Ascending aorta (tissue), 2 donors: ENCODE measurements at regions not wholly inside any gene's neighbourhood (a gene's known extent, or its start where the extent isn't known, plus 50 kb on each side); places are given as distances from the start of the nearest gene placed in this dataset.

Source experiments
- DNase-seq, 2 donors: peaks; one replicate each; pipeline ENCODE4 v3.0.0-alpha.2; 2019; ENCODE audit warnings: low spot score in 2 of 2
- H3K27ac ChIP-seq, 2 donors: fragments of 200-600 bp; sonication (generic); one replicate each; pipeline ENCODE4 v1.5.1; 2016 to 2017; ENCODE audit warnings: mild to moderate bottlenecking in 1 of 2
- H3K27me3 ChIP-seq: fragments of 200-600 bp; sonication (generic); one replicate; pipeline ENCODE4 v1.5.1; 2017
- H3K36me3 ChIP-seq, 2 donors: fragments of 200-600 bp; sonication (generic); one replicate each; pipeline ENCODE4 v1.5.1; 2016
- H3K4me1 ChIP-seq, 2 donors: fragments of 200-600 bp; sonication (generic); one replicate each; pipeline ENCODE4 v1.5.1; 2016 to 2017; ENCODE audit warnings: mild to moderate bottlenecking in 1 of 2
- H3K4me3 ChIP-seq, 2 donors: fragments of 200-600 bp; sonication (generic); one replicate each; pipeline ENCODE4 v1.5.1; 2016 to 2017; ENCODE audit warnings: mild to moderate bottlenecking in 1 of 2
- H3K9me3 ChIP-seq, 2 donors: fragments of 200-600 bp; sonication (generic); one replicate each; pipeline ENCODE4 v1.5.1; 2016
- CTCF ChIP-seq, 3 experiments: fragments of 200-600 bp in 2 of 3; fragments of 450-650 bp in 1 of 3; sonication (generic) in 2 of 3; IDR thresholded peaks; one replicate each; pipeline ENCODE4 v1.5.1; 2016 to 2019; ENCODE audit warnings: antibody characterized with exemption in 3 of 3, mild to moderate bottlenecking in 1 of 3, moderate library complexity in 1 of 3
- intact Hi-C: fragments of 100-400 bp; cut with DNase I; formaldehyde crosslinking; loops from one replicate; pipeline ENCODE4 v1.15.1; 2023

DNA sequence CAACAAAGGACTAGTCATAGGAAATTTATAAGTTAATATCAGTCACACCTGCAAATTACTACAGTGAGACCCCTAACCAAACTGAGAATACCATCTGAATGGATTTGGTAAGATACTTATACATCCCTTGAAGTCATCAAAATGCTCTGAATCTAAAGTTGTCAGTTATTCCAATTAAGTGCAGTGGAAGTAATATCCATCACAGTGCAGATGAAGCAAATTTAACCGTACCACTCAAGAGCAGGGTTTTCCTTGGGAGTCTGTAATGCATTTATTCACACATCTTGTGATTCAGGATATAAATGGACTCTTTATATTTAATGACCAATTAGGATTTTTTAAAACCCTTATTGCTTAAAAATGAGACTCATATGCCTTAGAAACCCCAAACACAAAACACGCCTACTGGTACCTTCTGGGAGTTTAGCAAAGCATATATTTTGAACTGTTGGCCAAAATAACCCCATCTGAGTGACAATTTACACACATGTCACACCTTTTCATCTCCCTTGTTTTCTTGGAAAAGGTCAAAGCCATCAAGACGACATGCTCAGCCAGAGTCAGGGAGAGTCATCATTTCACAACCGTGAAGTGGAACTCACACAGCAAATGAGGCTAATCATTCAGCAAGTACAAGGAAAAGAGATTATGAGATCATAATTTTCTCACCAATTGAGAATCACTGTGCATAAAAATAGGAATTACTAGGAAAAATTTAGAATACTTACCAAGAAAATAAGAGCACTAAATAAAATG is 303.7 kb downstream of the HNRNPD start:
- no peak for DNase-seq
- intact Hi-C loops: no loop called here

DNA sequence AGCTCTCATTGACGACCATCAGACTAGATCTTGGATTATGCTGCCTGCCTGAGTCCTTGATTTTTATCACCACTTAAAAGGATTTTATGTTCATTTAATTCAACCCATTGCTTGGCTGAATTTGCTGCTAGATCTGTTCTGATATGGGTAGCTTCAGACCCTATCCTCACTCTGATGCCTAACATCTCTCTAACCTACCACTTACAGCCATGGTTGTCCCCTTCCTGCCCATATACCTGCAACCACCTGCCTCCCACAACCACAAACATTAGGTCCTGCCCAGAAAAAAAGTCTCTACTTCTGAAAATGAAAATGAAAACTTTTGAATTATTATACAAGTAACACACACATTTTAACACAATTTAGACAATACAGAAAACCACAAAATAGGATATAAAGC is 310.8 kb downstream of the HNRNPD start:
- Histone ChIP-seq H3K27ac (no peak overlapping the region), H3K27me3 (no peaks in the 10 kb centered on the region), H3K4me1 (no peaks in the 10 kb centered on the region), H3K36me3 (no peaks in the 10 kb centered on the region), H3K4me3 (no peak overlapping the region), H3K9me3 (no peaks in the 10 kb centered on the region)
- intact Hi-C loops: no loop called here
- no peak for TF ChIP-seq CTCF (IDR thresholded peaks at IDR 0.05)
- no peak for DNase-seq

More for the DNA sequence above, 303.7 kb downstream of the HNRNPD start:
- H3K4me3 ChIP-seq: no peak overlapping the region
- no peak overlapping the region for H3K27ac ChIP-seq
- no peaks in the 10 kb centered on the region for H3K36me3 ChIP-seq
- no peaks in the 10 kb centered on the region for H3K9me3 ChIP-seq
- H3K27me3 ChIP-seq: no peaks in the 10 kb centered on the region
- TF ChIP-seq CTCF (IDR thresholded peaks at IDR 0.05): no peak
- H3K4me1 ChIP-seq: no peaks in the 10 kb centered on the region

DNA sequence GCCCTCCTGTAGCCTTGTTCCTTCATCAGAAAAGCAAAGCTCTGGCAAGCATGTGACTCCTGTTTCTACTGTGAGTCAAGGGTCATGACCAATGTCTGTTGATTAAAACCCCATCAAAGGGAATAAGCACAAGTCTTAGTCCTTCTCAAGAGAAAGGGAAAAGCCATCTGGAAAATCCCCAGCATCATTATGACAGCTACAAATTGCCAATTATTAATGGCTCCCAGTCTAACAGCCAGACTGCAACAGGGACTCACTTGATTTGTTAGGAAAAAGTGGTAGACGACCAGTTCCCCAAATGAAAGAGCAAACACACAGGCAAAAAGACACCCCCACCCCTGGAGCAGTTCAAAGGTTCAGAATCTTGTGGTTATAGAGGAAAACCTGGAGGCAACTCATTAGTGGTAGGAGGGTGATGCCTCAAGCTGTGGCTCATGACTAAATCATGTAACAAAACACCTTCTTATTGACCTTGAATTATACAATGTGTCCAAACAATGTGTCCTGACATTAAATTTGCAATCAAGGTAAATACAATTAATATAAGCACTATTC is 315.7 kb downstream of the HNRNPD start:
- H3K4me1 ChIP-seq: no peaks in the 10 kb centered on the region
- no peaks in the 10 kb centered on the region for H3K27me3 ChIP-seq
- TF ChIP-seq CTCF (IDR thresholded peaks at IDR 0.05): no peak
- DNase-seq: no peak
- no peaks in the 10 kb centered on the region for H3K36me3 ChIP-seq
- no peak overlapping the region for H3K4me3 ChIP-seq
- intact Hi-C loops: no loop called here
- no peaks in the 10 kb centered on the region for H3K9me3 ChIP-seq
- no peak overlapping the region for H3K27ac ChIP-seq

GRCh38 chr4:82055156-82055555 is 318.6 kb downstream of the HNRNPD start:
- H3K4me3 ChIP-seq: no peak overlapping the region
- H3K4me1 ChIP-seq: no peaks in the 10 kb centered on the region
- no peak overlapping the region for H3K27ac ChIP-seq
- no peaks in the 10 kb centered on the region for H3K27me3 ChIP-seq
- intact Hi-C loops: no loop called here
- DNase-seq: no peak
- no peaks in the 10 kb centered on the region for H3K36me3 ChIP-seq
- H3K9me3 ChIP-seq: no peaks in the 10 kb centered on the region
- TF ChIP-seq CTCF (IDR thresholded peaks at IDR 0.05): no peak

GRCh38 chr4:82053396-82053795 is 320.4 kb downstream of the HNRNPD start:
- intact Hi-C loops: no loop called here
- H3K36me3 ChIP-seq: no peaks in the 10 kb centered on the region

More at GRCh38 chr4:82053396-82053795, 320.4 kb downstream of the HNRNPD start:
- Histone ChIP-seq H3K4me3 (no peak overlapping the region), H3K27me3 (no peaks in the 10 kb centered on the region), H3K9me3 (no peaks in the 10 kb centered on the region), H3K27ac (no peak overlapping the region), H3K4me1 (no peaks in the 10 kb centered on the region)
- DNase-seq: no peak
- no peak for TF ChIP-seq CTCF (IDR thresholded peaks at IDR 0.05)
